Stimulated activated CD4-positive, alpha-beta T cell treated with anti-CD3 and anti-CD28 coated beads, TNF-alpha, amount 100 ng/mL, for 1 hour (primary cell): ENCODE measurements at regions not wholly inside any gene's neighbourhood (a gene's known extent, or its start where the extent isn't known, plus 50 kb on each side); places are given as distances from the start of the nearest gene placed in this dataset.
"Not testable (repeated sequence)": the region's sequence is repeated elsewhere in the genome, so short reads cannot be mapped to it uniquely, and the experiment has no call there.

ENCODE experiments used
- DNase-seq, 3 donors: peaks; one replicate each; pipeline ENCODE4 v3.0.0-alpha.2; 2020; ENCODE audit warnings: low read depth in 3 of 3, low spot score in 1 of 3

DNA sequence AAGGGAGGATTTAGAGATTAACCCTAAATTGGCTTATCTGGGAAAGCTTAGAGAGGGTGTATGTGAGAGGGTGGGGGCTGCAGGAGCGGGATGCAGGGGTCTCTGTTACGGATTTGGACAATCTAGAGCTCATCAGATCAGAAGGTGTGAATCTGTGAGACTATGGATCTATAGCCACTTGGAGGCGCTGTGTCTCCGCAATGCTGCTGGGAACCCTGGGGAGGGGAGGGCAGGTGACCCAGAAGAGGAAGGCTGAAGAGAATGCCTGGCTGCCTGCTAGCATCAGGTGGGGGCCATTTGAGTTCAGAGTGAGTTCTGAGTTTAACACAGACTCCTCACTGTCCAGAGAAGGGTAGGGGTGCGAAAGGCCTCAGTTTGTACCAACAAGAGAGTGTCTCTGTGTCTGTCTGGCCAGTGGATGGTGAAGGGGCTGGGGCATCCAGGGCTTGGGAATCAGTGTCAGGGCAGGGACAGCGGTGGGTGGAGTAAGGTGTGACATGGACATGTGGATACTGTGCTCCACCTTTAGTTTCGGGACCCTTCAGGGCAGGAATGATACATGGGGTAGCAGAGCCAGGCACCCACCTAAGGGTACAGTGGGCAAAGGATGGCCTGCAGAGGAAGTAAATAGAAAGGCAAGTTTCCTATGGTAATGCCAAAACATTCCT is 187.3 kb upstream of the PRSS58 start:
- DNase-seq = no peak

- no peak for DNase-seq
Measured at GRCh38 chr7:142443216-142444010, 185.6 kb upstream of the PRSS58 start.

GRCh38 chr7:142442396-142442795 is 184.5 kb upstream of the PRSS58 start:
- DNase-seq = no peak

GRCh38 chr7:142440906-142441411 is 183.1 kb upstream of the PRSS58 start:
- DNase-seq = no peak

DNA sequence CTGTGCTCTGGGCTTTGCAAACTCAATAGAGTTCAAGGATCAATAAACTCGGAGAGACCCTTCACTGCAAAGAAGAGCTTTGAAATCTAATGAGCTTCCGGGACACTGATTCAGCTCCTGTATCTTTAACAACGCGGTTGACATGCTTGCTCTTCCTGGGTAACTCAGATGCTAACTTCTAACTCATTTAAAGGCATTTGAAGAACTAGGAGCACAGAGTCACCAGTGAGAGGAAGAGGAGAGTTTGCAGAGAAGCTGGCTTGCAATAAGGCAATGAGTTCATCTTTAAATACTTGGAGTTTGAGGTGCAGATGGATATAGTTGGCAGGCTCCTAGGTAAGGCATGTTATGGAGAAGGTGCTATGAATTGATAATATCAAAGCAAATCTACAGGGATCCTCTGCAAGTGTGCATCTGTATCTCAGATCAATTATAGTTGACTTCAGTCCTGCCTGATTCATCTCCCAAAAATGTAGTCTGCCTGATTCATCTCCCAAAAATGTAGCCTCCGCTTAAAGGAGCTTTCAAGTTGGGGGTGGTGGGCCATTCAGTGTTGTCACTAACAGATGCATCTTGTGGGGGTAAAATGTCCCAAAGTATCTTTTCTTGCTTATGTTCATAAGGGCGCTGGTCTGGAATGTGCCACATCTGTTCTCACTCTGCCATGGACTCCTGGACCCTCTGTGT is 182.5 kb upstream of the PRSS58 start:
- no peak for DNase-seq

DNA sequence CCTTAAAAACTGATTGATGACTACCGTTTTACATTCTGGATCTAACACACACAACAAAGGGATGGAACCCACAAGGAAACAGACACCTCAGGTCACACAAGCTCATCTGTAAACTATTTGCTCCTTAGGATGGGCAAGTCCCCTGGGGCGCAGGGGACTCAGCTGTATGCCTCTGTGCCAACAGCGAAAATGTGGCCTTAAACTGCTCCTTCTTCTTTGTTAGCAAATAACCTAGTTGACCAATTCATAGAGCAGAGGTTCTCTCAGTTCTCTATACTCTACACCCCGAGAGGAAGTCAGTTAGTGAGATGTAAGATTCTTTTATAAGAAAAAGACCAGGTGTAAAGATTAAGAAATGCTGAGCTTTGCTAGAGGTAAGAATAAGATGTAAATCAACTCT is 181.9 kb upstream of the PRSS58 start:
- DNase-seq = no peak

DNA sequence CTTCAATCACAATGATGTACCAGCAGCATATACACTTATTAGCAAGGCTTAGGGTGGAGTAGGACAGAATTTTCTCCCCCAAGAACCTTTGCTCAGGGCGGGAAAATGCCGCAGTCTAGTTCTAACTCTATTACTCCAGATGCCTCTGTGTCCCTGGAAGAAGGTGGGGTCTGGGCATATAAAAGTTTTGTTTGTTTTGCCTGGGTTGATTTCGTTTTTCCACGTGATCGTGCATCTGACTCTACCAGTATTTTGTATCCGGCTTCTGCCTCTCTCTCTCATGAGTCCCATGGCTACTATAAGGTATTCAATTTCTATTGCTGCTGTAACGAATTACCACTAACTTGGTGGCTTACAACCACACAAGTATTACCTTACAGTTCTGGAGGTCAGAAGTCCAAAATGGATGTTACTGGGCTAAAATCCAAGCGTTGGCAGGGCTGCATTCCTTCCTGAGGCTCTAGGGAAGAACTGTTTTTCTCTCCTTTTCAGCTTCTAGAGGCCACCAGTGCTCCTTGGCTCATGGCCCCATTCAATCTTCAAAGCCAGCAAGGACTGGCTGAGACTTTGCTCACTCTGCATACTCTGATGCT is 181.2 kb upstream of the PRSS58 start:
- no peak for DNase-seq

- DNase-seq = no peak
Measured at GRCh38 chr7:142438235-142438922, 180.5 kb upstream of the PRSS58 start.

- no peak for DNase-seq
Measured at GRCh38 chr7:142437741-142438140, 179.9 kb upstream of the PRSS58 start.

DNA sequence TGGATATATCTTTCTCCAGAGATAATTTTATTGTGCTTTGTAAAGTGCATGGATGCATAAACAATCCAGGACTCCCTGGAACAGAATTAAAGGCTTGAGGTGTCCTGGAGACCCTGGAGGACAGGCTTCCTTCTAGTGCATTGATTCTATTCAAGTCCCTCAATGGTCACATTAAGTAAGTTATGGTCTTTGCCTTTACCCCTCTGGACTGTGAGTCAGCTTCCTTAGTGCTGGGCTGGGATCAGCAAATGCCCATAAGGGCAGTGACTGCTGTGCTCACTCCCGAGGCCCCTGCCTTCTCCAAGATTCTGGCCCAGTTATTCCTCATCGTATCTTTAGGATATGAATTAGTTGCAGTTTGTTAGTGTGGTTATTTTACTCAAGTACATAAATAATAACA is 178.7 kb upstream of the PRSS58 start:
- DNase-seq = no peak

- DNase-seq = not testable (repeated sequence)
Measured at GRCh38 chr7:142435606-142436005, 177.7 kb upstream of the PRSS58 start.

- no peak for DNase-seq
Measured at GRCh38 chr7:142434666-142435167, 176.9 kb upstream of the PRSS58 start.

GRCh38 chr7:142434133-142434532 is 176.3 kb upstream of the PRSS58 start:
- not testable (repeated sequence) for DNase-seq

DNA sequence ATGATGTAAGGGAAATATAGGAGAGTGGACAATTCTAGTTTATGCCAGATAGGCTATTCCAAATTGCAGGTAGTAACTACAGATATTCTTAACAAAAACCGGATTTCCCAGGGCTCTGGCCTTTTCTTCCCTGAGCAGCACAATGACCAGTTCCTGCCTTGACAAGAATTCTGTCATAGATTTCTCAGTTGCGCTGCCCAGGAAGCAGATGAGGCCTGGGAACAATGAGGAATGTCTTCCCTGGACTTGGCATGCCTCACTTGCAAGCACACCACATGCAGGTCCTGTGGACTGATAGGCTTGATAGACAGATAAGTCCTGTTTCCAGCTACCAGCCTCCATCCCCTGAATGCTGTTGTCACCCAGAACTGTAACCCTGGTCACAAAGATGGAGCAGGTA is 174.5 kb upstream of the PRSS58 start:
- no peak for DNase-seq

- no peak for DNase-seq
Measured at GRCh38 chr7:142431491-142431890, 173.6 kb upstream of the PRSS58 start.

DNA sequence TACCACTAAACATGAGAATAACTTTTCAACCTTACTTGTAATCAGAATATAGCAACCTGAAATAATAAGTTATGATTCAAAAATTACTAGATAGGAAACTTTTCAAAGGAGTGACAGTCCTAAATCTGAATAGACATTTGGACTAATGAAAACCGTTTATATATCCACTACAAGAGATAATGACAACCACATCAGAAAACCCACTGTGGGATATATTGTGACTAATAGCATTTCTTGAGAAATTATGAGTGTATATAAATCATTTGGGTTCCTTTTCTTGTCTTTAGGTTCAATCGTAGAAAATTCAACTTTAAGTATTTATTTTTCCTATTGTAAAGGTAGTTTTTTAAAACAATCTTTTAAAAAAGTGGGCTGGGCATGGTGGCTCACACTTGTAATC is 170.2 kb upstream of the PRSS58 start:
- no peak for DNase-seq

- DNase-seq = no peak
Measured at GRCh38 chr7:142425281-142425680, 167.4 kb upstream of the PRSS58 start.

- no peak for DNase-seq
Measured at GRCh38 chr7:142422621-142423020, 164.8 kb upstream of the PRSS58 start.

- no peak for DNase-seq
Measured at GRCh38 chr7:142420554-142421362, 162.9 kb upstream of the PRSS58 start.

- DNase-seq = no peak
Measured at GRCh38 chr7:142418326-142418725, 160.5 kb upstream of the PRSS58 start.
